Gastrocnemius medialis (tissue), 4 donors: ENCODE measurements at regions not wholly inside any gene's neighbourhood (a gene's known extent, or its start where the extent isn't known, plus 50 kb on each side); places are given as distances from the start of the nearest gene placed in this dataset.

Source experiments
- POLR2A ChIP-seq, 2 donors: fragments of 450-650 bp; IDR thresholded peaks; one replicate each; pipeline ENCODE4 v1.6.1; 2017; ENCODE audit warnings: antibody characterized with exemption in 2 of 2, mild to moderate bottlenecking in 2 of 2, moderate library complexity in 2 of 2
- TF ChIP-seq, protein P1 (sequence below), 5 experiments: fragments of 450-650 bp in 3 of 5; fragments of 200-600 bp in 2 of 5; sonication (generic) in 2 of 5; IDR thresholded peaks in 4 of 5; conservative IDR thresholded peaks in 1 of 5; 1 replicate in 4 of 5; 2 replicates in 1 of 5; pipeline ENCODE4 v1.5.1; 2016 to 2019; ENCODE audit warnings: antibody characterized with exemption in 5 of 5, mild to moderate bottlenecking in 3 of 5, moderate library complexity in 3 of 5

DNA sequence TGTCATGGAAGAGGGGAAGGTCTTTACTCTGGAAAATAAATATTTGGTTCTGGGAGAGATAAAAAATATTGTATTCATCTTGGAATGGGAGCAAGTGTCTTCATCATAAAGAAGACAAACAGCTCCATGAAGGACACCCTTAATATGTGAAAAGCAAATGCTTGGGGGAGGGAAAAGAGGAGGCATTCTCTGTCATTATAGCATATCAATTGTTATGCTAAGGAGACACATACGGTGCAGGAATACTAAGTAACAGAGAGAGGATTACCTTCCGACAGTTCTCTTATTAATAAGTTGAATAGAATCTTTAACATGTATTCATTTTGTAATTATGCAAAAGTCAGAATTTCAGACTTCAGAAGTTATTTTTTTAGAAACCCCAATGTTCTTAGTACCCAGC, 634.4 kb downstream of the UTRN start:
- TF ChIP-seq, protein P1, sequence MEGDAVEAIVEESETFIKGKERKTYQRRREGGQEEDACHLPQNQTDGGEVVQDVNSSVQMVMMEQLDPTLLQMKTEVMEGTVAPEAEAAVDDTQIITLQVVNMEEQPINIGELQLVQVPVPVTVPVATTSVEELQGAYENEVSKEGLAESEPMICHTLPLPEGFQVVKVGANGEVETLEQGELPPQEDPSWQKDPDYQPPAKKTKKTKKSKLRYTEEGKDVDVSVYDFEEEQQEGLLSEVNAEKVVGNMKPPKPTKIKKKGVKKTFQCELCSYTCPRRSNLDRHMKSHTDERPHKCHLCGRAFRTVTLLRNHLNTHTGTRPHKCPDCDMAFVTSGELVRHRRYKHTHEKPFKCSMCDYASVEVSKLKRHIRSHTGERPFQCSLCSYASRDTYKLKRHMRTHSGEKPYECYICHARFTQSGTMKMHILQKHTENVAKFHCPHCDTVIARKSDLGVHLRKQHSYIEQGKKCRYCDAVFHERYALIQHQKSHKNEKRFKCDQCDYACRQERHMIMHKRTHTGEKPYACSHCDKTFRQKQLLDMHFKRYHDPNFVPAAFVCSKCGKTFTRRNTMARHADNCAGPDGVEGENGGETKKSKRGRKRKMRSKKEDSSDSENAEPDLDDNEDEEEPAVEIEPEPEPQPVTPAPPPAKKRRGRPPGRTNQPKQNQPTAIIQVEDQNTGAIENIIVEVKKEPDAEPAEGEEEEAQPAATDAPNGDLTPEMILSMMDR (IDR thresholded peaks at IDR 0.05 in 4 of 5, conservative IDR thresholded peaks at IDR 0.05 in 1 of 5): no peak
- no peak for TF ChIP-seq POLR2A (IDR thresholded peaks at IDR 0.05)
